ENCODE measurements at regions not wholly inside any gene's neighbourhood (a gene's known extent, or its start where the extent isn't known, plus 50 kb on each side); places are given as distances from the start of the nearest gene placed in this dataset.

DNA sequence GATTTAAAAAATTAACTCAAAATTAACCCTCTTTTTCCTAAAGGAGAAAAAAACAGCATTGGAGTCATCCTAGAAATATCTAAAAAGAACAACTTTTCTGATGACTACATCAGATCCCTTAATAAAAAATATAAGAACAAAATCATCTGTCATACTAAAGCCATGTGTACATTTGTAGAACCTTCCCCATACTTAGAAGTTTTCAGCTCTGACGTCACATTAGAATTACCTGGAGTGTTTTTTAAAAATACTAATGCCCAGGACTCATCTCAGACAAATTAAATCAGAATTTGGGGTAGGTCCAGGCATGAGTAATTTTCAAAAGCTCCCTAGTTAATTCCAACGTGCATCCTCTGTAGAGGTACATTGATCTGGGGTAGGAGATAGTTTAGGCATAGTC is 598.0 kb downstream of the DSC3 start:
- TF ChIP-seq, protein P1, sequence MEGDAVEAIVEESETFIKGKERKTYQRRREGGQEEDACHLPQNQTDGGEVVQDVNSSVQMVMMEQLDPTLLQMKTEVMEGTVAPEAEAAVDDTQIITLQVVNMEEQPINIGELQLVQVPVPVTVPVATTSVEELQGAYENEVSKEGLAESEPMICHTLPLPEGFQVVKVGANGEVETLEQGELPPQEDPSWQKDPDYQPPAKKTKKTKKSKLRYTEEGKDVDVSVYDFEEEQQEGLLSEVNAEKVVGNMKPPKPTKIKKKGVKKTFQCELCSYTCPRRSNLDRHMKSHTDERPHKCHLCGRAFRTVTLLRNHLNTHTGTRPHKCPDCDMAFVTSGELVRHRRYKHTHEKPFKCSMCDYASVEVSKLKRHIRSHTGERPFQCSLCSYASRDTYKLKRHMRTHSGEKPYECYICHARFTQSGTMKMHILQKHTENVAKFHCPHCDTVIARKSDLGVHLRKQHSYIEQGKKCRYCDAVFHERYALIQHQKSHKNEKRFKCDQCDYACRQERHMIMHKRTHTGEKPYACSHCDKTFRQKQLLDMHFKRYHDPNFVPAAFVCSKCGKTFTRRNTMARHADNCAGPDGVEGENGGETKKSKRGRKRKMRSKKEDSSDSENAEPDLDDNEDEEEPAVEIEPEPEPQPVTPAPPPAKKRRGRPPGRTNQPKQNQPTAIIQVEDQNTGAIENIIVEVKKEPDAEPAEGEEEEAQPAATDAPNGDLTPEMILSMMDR (IDR thresholded peaks at IDR 0.05): no peak
- TF ChIP-seq EZH2 (IDR thresholded peaks at IDR 0.05): no peak
- no peak for TF ChIP-seq EZH2phosphoT487 (IDR thresholded peaks at IDR 0.05)
